HEK293 (cell line): ENCODE measurements at regions not wholly inside any gene's neighbourhood (a gene's known extent, or its start where the extent isn't known, plus 50 kb on each side); places are given as distances from the start of the nearest gene placed in this dataset.

ENCODE experiments used
- CTCF ChIA-PET: fragments of 350-600 bp; formaldehyde crosslinking; extraction: SDS; loops from one replicate; lab custom pipeline; 2021; ENCODE audit warnings: antibody characterized with exemption; lab: Yijun Ruan, JAX
- POLR2A ChIA-PET: fragments of 300-600 bp; formaldehyde crosslinking; extraction: SDS; loops from one replicate; lab custom pipeline; 2020; ENCODE audit warnings: antibody characterized with exemption, inconsistent platforms; lab: Yijun Ruan, JAX
- H3K27ac ChIP-seq: fragments of 200-500 bp; sonication (Bioruptor generic); 2 replicates; pipeline ENCODE4 v1.5.1; 2014; ENCODE audit warnings: low read depth, low read length, control low read depth, inconsistent platforms; ENCODE audit errors: extremely low read depth
- H3K36me3 ChIP-seq, 2 experiments: fragments of 200-500 bp in 1 of 2; sonication (Bioruptor generic) in 1 of 2; 1 replicate in 1 of 2; 2 replicates in 1 of 2; pipeline ENCODE4 v1.5.1; 2014 to 2017; ENCODE audit warnings: inconsistent platforms in 2 of 2, low read length in 2 of 2; ENCODE audit not compliant: control insufficient read depth in 2 of 2, insufficient read depth in 1 of 2
- H3K4me1 ChIP-seq: fragments of 200-500 bp; sonication (Bioruptor generic); 2 replicates; pipeline ENCODE4 v1.5.1; 2014; ENCODE audit warnings: mild to moderate bottlenecking, low read length, inconsistent platforms; ENCODE audit not compliant: control insufficient read depth, insufficient read depth
- H3K4me3 ChIP-seq: 2 replicates; pipeline ENCODE4 v1.5.1; 2011; ENCODE audit warnings: low read depth, mild to moderate bottlenecking, control low read depth, low read length, moderate library complexity
- H3K9me3 ChIP-seq: fragments of 200-500 bp; sonication (Bioruptor generic); 2 replicates; pipeline ENCODE4 v1.5.1; 2014; ENCODE audit warnings: low read depth, low read length, inconsistent platforms; ENCODE audit not compliant: control insufficient read depth, insufficient read depth
- KLF10 ChIP-seq: fragments of 450-650 bp; IDR thresholded peaks from 2 replicates; pipeline ENCODE4 v1.5.1; 2018; ENCODE audit warnings: missing biosample characterization, mild to moderate bottlenecking, missing genetic modification characterization
- KLF9 ChIP-seq: fragments of 450-650 bp; formaldehyde crosslinking; IDR thresholded peaks from 2 replicates; pipeline ENCODE4 v1.5.1; 2016; ENCODE audit warnings: missing biosample characterization, missing genetic modification characterization, low read depth
- REST ChIP-seq: fragments of 450-650 bp; formaldehyde crosslinking; IDR thresholded peaks from 2 replicates; pipeline ENCODE4 v1.5.1; 2016; ENCODE audit warnings: missing biosample characterization, missing genetic modification characterization
- ZBTB1 ChIP-seq: fragments of 450-650 bp; formaldehyde crosslinking; IDR thresholded peaks from 2 replicates; pipeline ENCODE4 v1.5.1; 2016; ENCODE audit warnings: missing biosample characterization, missing genetic modification characterization
- ZBTB20 ChIP-seq: fragments of 450-650 bp; formaldehyde crosslinking; IDR thresholded peaks from 2 replicates; pipeline ENCODE4 v1.5.1; 2016; ENCODE audit warnings: missing biosample characterization, missing genetic modification characterization
- ZBTB49 ChIP-seq: fragments of 450-650 bp; formaldehyde crosslinking; IDR thresholded peaks from 2 replicates; pipeline ENCODE4 v1.5.1; 2016; ENCODE audit warnings: missing biosample characterization, missing genetic modification characterization, low read depth
- ZNF133 ChIP-seq: fragments of 450-650 bp; formaldehyde crosslinking; IDR thresholded peaks from 2 replicates; pipeline ENCODE4 v1.5.1; 2016; ENCODE audit warnings: missing biosample characterization, missing genetic modification characterization
- ZNF16 ChIP-seq: fragments of 450-650 bp; formaldehyde crosslinking; IDR thresholded peaks from 2 replicates; pipeline ENCODE4 v1.5.1; 2016; ENCODE audit warnings: low read depth, missing biosample characterization, missing genetic modification characterization
- ZNF24 ChIP-seq: fragments of 450-650 bp; formaldehyde crosslinking; IDR thresholded peaks from 2 replicates; pipeline ENCODE4 v1.5.1; 2016; ENCODE audit warnings: missing biosample characterization, missing genetic modification characterization
- ZNF280C ChIP-seq: fragments of 450-650 bp; formaldehyde crosslinking; IDR thresholded peaks from 2 replicates; pipeline ENCODE4 v1.5.1; 2016; ENCODE audit warnings: missing biosample characterization, missing genetic modification characterization
- ZNF324 ChIP-seq: fragments of 450-650 bp; formaldehyde crosslinking; IDR thresholded peaks from 2 replicates; pipeline ENCODE4 v1.5.1; 2016; ENCODE audit warnings: missing biosample characterization, missing genetic modification characterization
- ZNF335 ChIP-seq: fragments of 450-650 bp; formaldehyde crosslinking; conservative IDR thresholded peaks from 2 replicates; pipeline ENCODE4 v1.5.1; 2016; ENCODE audit warnings: missing biosample characterization, missing genetic modification characterization
- ZNF350 ChIP-seq: fragments of 450-650 bp; formaldehyde crosslinking; IDR thresholded peaks from 2 replicates; pipeline ENCODE4 v1.5.0; 2017; ENCODE audit warnings: missing biosample characterization, mild to moderate bottlenecking, missing genetic modification characterization
- ZNF513 ChIP-seq: fragments of 450-650 bp; IDR thresholded peaks from 2 replicates; pipeline ENCODE4 v1.5.1; 2018; ENCODE audit warnings: missing biosample characterization, missing genetic modification characterization
- ZNF514 ChIP-seq: fragments of 450-650 bp; formaldehyde crosslinking; IDR thresholded peaks from 2 replicates; pipeline ENCODE4 v1.5.1; 2016; ENCODE audit warnings: missing biosample characterization, missing genetic modification characterization
- ZNF544 ChIP-seq: fragments of 450-650 bp; formaldehyde crosslinking; IDR thresholded peaks from 2 replicates; pipeline ENCODE4 v1.5.0; 2017; ENCODE audit warnings: missing biosample characterization, missing genetic modification characterization
- ZNF558 ChIP-seq: fragments of 450-650 bp; formaldehyde crosslinking; IDR thresholded peaks from 2 replicates; pipeline ENCODE4 v1.5.1; 2016; ENCODE audit warnings: missing biosample characterization, missing genetic modification characterization
- ZNF626 ChIP-seq: fragments of 450-650 bp; sonication (Bioruptor Pico); formaldehyde crosslinking; IDR thresholded peaks from 2 replicates; pipeline ENCODE4 v1.5.1; 2018; ENCODE audit warnings: missing biosample characterization, missing genetic modification characterization, inconsistent platforms
- ZNF654 ChIP-seq: fragments of 450-650 bp; formaldehyde crosslinking; IDR thresholded peaks from 2 replicates; pipeline ENCODE4 v1.5.1; 2016; ENCODE audit warnings: low read depth, missing biosample characterization, missing genetic modification characterization
- ZNF76 ChIP-seq: fragments of 450-650 bp; formaldehyde crosslinking; IDR thresholded peaks from 2 replicates; pipeline ENCODE4; 2016; ENCODE audit warnings: low read depth, missing biosample characterization, missing genetic modification characterization, borderline replicate concordance

- POLR2A ChIA-PET, result no interaction called here
- no peak overlapping the region for H3K4me3 ChIP-seq
- no peak overlapping the region for H3K27ac ChIP-seq
- no peaks in the 10 kb centered on the region for H3K36me3 ChIP-seq
- TF ChIP-seq ZNF335, result no peak
- no peak for TF ChIP-seq ZNF558 (tag by site-specific recombination)
- TF ChIP-seq ZNF544 (tag by site-specific recombination), result no peak
- no peak for TF ChIP-seq ZNF133 (tag by site-specific recombination)
- TF ChIP-seq ZNF280C (tag by site-specific recombination), result no peak
- 0 out of 2 replicates have a peak, but pooled peaks have one; percentile 6 for TF ChIP-seq ZNF654
- no peak for TF ChIP-seq ZNF24 (tag by site-specific recombination)
- no peak for TF ChIP-seq ZBTB20
- CTCF ChIA-PET, result interaction anchor here (1.2 kb wide), 2 partner anchors 10 to 197 kb away, joined by 3 to 4 read pairs; no protein-coding TSS in a partner anchor
- no peaks in the 10 kb centered on the region for H3K9me3 ChIP-seq
- H3K4me1 ChIP-seq, result no peaks in the 10 kb centered on the region
Measured at GRCh38 chr9:79955300-79955699, 383.5 kb downstream of the TLE4 start.

- POLR2A ChIA-PET, result no interaction called here
- no peaks in the 10 kb centered on the region for H3K4me1 ChIP-seq
- CTCF ChIA-PET, result no interaction called here
- no peak overlapping the region for H3K4me3 ChIP-seq
- no peak overlapping the region for H3K27ac ChIP-seq
- no peaks in the 10 kb centered on the region for H3K36me3 ChIP-seq
- TF ChIP-seq ZNF324, result no peak
- no peak for TF ChIP-seq ZNF513 (tag by site-specific recombination)
- no peak for TF ChIP-seq KLF9
- no peak for TF ChIP-seq ZNF514
- TF ChIP-seq ZNF350, result no peak
- no peak for TF ChIP-seq ZNF76
- no peak for TF ChIP-seq ZNF626
- no peak for TF ChIP-seq ZBTB1 (tag by site-specific recombination)
- TF ChIP-seq ZNF280C (tag by site-specific recombination), result no peak
- no peak for TF ChIP-seq ZBTB49 (tag by site-specific recombination)
- TF ChIP-seq ZNF16 (tag by site-specific recombination), result no peak
- TF ChIP-seq KLF10, result no peak
- TF ChIP-seq REST (tag by site-specific recombination), result no peak
- no peaks in the 10 kb centered on the region for H3K9me3 ChIP-seq
Measured at GRCh38 chr9:79953908-79954307, 382.1 kb downstream of the TLE4 start.
